Cardiac muscle cell (in vitro differentiated cells and primary cell): ENCODE measurements at regions not wholly inside any gene's neighbourhood (a gene's known extent, or its start where the extent isn't known, plus 50 kb on each side); places are given as distances from the start of the nearest gene placed in this dataset.

Experiments used
- DNase-seq, 2 donors: peaks; one replicate each; pipeline versions ENCODE4 v3.0.0 to v3.0.0-alpha.2; 2010 to 2017; ENCODE audit warnings: low read depth in 1 of 2, low spot score in 1 of 2
- H3K27ac ChIP-seq: fragments of 200-600 bp; sonication (generic); 2 replicates; pipeline ENCODE4 v1.5.1; 2016
- H3K27me3 ChIP-seq: fragments of 200-600 bp; sonication (generic); 2 replicates; pipeline ENCODE4 v1.6.0; 2016; ENCODE audit warnings: control low read depth
- H3K36me3 ChIP-seq: fragments of 200-600 bp; sonication (generic); 2 replicates; pipeline ENCODE4 v1.5.1; 2016; ENCODE audit warnings: control low read depth
- H3K4me1 ChIP-seq: fragments of 200-600 bp; sonication (generic); 2 replicates; pipeline ENCODE4 v1.8.1; 2017; ENCODE audit warnings: low read depth, mild to moderate bottlenecking, mixed run types
- H3K4me3 ChIP-seq: fragments of 200-600 bp; sonication (generic); 2 replicates; pipeline ENCODE4 v1.5.1; 2016; ENCODE audit warnings: mild to moderate bottlenecking
- H3K9me3 ChIP-seq: fragments of 200-600 bp; sonication (generic); 2 replicates; pipeline ENCODE4 v1.5.1; 2017; ENCODE audit warnings: low read depth, mild to moderate bottlenecking, control low read depth
- TF ChIP-seq, protein P1 (sequence below): IDR thresholded peaks from 2 replicates; pipeline ENCODE4 v1.5.1; 2012; ENCODE audit warnings: low read depth, mild to moderate bottlenecking, low read length

DNA sequence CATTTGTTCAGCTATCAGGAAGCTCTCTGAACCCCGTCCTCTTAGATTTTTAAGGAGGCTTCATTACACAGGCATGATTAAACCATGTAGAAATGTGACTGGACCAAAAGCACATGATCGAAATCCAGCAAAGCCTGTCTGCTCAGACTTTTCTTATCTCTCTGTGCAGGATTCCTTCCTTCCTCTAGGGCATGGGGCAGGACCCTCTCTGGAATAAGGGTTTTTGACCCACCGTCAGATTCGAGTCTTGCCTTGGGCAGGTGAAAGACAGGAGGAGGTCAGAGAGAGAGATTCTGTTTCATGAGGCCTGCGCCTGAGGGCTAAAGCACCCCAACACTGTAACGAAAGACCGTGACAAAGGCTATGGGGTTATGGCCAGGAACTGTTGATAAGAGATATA lies 136.8 kb downstream of the RHOU start:
- peaks cover 4% of the 10 kb centered on the region for H3K4me1 ChIP-seq
- no peak for DNase-seq
- H3K27me3 ChIP-seq, result peaks cover 15% of the 10 kb centered on the region
- H3K4me3 ChIP-seq, result no peak overlapping the region
- H3K27ac ChIP-seq, result no peak overlapping the region
- no peaks in the 10 kb centered on the region for H3K9me3 ChIP-seq
- H3K36me3 ChIP-seq, result no peaks in the 10 kb centered on the region
- TF ChIP-seq, protein P1, sequence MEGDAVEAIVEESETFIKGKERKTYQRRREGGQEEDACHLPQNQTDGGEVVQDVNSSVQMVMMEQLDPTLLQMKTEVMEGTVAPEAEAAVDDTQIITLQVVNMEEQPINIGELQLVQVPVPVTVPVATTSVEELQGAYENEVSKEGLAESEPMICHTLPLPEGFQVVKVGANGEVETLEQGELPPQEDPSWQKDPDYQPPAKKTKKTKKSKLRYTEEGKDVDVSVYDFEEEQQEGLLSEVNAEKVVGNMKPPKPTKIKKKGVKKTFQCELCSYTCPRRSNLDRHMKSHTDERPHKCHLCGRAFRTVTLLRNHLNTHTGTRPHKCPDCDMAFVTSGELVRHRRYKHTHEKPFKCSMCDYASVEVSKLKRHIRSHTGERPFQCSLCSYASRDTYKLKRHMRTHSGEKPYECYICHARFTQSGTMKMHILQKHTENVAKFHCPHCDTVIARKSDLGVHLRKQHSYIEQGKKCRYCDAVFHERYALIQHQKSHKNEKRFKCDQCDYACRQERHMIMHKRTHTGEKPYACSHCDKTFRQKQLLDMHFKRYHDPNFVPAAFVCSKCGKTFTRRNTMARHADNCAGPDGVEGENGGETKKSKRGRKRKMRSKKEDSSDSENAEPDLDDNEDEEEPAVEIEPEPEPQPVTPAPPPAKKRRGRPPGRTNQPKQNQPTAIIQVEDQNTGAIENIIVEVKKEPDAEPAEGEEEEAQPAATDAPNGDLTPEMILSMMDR, result no peak

- Histone ChIP-seq H3K27me3 (peaks cover 15% of the 10 kb centered on the region), H3K4me3 (no peak overlapping the region), H3K36me3 (no peaks in the 10 kb centered on the region), H3K27ac (no peak overlapping the region), H3K9me3 (no peaks in the 10 kb centered on the region), H3K4me1 (no peaks in the 10 kb centered on the region)
- TF ChIP-seq, protein P1, result no peak
- no peak for DNase-seq
Measured at GRCh38 chr1:228873709-228874108, 138.4 kb downstream of the RHOU start.

DNA sequence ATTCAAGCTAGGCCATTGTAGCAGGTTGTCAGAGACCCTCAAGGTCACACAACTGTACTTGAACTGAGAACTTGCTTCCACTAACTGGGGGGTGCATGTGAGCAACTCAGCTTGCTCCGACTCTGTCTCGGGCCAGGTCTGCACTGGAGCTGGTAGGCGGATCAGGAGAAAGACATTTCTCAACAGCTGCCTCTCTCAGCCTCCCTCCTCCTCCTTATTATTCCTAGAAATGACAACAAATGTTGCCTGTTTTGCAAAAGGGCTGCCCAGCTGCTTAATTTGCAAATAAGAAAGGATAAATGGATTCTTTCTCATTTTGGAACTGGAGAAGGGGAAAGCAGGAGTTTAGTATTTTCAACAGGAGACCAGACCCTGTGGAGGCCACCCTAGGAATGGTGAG lies 140.5 kb downstream of the RHOU start:
- Histone ChIP-seq H3K36me3 (no peaks in the 10 kb centered on the region), H3K4me1 (no peaks in the 10 kb centered on the region), H3K27ac (no peak overlapping the region), H3K4me3 (no peak overlapping the region), H3K9me3 (no peaks in the 10 kb centered on the region), H3K27me3 (peaks cover 4% of the 10 kb centered on the region)
- TF ChIP-seq, protein P1, result no peak
- DNase-seq, result peak in 1 of 2 donors; percentile 46

DNA sequence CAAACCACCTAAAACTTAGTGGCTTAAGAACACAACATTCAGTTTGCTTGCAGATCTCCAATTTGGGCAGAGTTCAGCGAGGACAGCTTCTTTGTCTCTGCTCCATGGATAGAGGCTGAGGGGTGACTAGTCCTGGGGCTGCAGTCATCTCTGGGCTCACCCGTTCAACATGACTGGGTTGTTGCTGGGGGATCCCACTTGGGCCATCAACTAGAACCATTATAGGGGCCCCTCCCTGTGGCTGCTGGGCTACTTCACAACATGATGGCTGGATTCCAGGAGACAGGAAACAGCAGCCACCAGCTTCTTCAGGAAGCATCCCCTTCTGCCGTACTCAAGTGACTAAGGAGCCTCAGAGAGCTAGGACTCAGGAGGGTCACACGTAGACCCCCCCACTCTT lies 140.9 kb downstream of the RHOU start:
- no peaks in the 10 kb centered on the region for H3K9me3 ChIP-seq
- no peak for DNase-seq
- TF ChIP-seq, protein P1, result no peak
- no peak overlapping the region for H3K4me3 ChIP-seq
- no peaks in the 10 kb centered on the region for H3K36me3 ChIP-seq
- no peak overlapping the region for H3K27ac ChIP-seq
- peaks cover 4% of the 10 kb centered on the region for H3K27me3 ChIP-seq
- H3K4me1 ChIP-seq, result no peaks in the 10 kb centered on the region

DNA sequence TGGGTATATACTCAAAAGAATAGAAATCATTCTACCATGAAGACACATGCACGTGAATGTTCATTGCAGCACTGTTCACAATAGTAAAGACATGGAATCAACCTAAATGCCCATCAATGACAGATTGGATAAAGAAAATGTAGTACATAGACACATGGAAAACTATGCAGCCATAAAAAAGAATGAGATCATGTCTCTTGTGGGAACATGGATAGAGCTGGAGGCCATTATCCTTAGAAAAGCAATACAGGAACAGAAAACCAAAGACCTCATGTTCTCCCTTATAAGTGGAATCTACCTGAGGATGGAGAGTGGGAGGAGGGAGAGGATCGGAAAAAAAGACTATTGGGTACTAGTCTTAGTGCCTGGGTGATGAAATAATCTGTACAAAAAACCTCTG lies 143.9 kb downstream of the RHOU start:
- H3K27me3 ChIP-seq, result no peaks in the 10 kb centered on the region
- H3K4me3 ChIP-seq, result no peak overlapping the region
- no peak overlapping the region for H3K27ac ChIP-seq
- H3K9me3 ChIP-seq, result no peaks in the 10 kb centered on the region
- no peaks in the 10 kb centered on the region for H3K36me3 ChIP-seq
- TF ChIP-seq, protein P1, result no peak
- no peaks in the 10 kb centered on the region for H3K4me1 ChIP-seq
- no peak for DNase-seq
